K562 (cell line): ENCODE measurements at regions not wholly inside any gene's neighbourhood (a gene's known extent, or its start where the extent isn't known, plus 50 kb on each side); places are given as distances from the start of the nearest gene placed in this dataset.

Experiments
- CREM ChIP-seq: IDR thresholded peaks from 2 replicates; pipeline ENCODE4 v1.6.1; 2014; ENCODE audit warnings: antibody characterized with exemption, low read depth
- FOSL1 ChIP-seq: fragments of 200-800 bp; sonication (Bioruptor generic); conservative IDR thresholded peaks from 2 replicates; pipeline ENCODE4 v1.6.1; 2016; ENCODE audit warnings: missing genetic modification characterization, missing compliant biosample characterization
- GABPA ChIP-seq: fragments of 200-800 bp; sonication (Bioruptor generic); conservative IDR thresholded peaks from 2 replicates; pipeline ENCODE4 v1.6.1; 2016; ENCODE audit warnings: low read depth, missing genetic modification characterization, missing compliant biosample characterization
- HDGF ChIP-seq: fragments of 450-650 bp; IDR thresholded peaks from 2 replicates; pipeline ENCODE4 v1.6.1; 2016
- KLF16 ChIP-seq: IDR thresholded peaks from 2 replicates; pipeline ENCODE4 v1.6.1; 2016; ENCODE audit warnings: antibody characterized with exemption
- MCM2 ChIP-seq: fragments of 450-650 bp; IDR thresholded peaks from 2 replicates; pipeline ENCODE4 v1.6.1; 2017; ENCODE audit warnings: low read depth, mild to moderate bottlenecking
- NFIC ChIP-seq: fragments of 450-650 bp; IDR thresholded peaks from 2 replicates; pipeline ENCODE4 v1.6.1; 2017; ENCODE audit warnings: mild to moderate bottlenecking, inconsistent platforms
- SFPQ ChIP-seq: fragments of 200-400 bp; formaldehyde crosslinking; IDR thresholded peaks from 2 replicates; pipeline ENCODE4 v1.6.1; 2017; ENCODE audit warnings: mild to moderate bottlenecking, low read depth, low read length, moderate library complexity
- SRSF9 ChIP-seq: fragments of 200-400 bp; formaldehyde crosslinking; IDR thresholded peaks from 2 replicates; pipeline ENCODE4 v1.6.1; 2017; ENCODE audit warnings: low read depth, low read length, borderline replicate concordance
- ZNF274 ChIP-seq: IDR thresholded peaks from 2 replicates; pipeline ENCODE4 v1.6.1; 2011; ENCODE audit warnings: low read depth, mild to moderate bottlenecking, low read length, moderate library complexity, borderline replicate concordance
- ZSCAN29 ChIP-seq: fragments of 450-650 bp; IDR thresholded peaks from 2 replicates; pipeline ENCODE4 v1.6.1; 2017
- TF ChIP-seq, protein P1 (sequence below): fragments of 450-650 bp; IDR thresholded peaks from 2 replicates; pipeline ENCODE4 v1.6.1; 2016
- TF ChIP-seq, protein P2 (sequence below), 2 experiments: fragments of 450-650 bp in 1 of 2; sonication (generic) in 1 of 2; formaldehyde crosslinking in 1 of 2; IDR thresholded peaks in 1 of 2; conservative IDR thresholded peaks in 1 of 2; 2 replicates each; pipeline versions ENCODE4 v1.6.1 to v1.8.1; 2016 to 2023; ENCODE audit warnings: mild to moderate bottlenecking in 2 of 2, moderate library complexity in 2 of 2, inconsistent platforms in 1 of 2, missing genetic modification reagents in 1 of 2
- TF ChIP-seq, protein P3 (sequence below): fragments of 450-650 bp; IDR thresholded peaks from 2 replicates; pipeline ENCODE4 v1.7.1; 2018; ENCODE audit warnings: mild to moderate bottlenecking, low read depth; ENCODE audit not compliant: partially characterized antibody

DNA sequence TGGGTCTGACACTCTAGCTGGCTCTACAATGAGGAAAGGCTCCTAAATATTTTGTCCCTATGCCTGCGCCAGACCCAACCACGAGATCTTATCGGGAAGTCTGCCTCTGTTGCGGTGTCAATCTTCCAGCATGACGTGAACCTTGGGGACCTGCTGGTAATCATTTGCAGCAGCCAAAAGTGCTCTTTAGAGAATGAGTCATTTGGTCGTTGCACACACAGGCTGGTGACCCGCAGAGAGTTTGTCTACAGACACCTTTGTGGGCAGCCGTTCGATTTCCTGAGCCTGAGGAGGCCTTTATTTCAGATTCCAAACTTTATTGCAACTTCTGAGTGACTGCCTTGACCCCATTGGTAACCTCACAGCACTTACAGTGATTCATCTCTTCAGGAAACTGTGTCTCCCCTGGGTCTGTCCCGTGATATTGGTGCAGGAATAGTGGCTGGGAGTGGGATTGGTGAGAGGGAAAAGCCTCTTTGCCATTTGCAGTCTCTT, 326.1 kb downstream of the NSG2 start (continued):
- TF ChIP-seq, protein P1, sequence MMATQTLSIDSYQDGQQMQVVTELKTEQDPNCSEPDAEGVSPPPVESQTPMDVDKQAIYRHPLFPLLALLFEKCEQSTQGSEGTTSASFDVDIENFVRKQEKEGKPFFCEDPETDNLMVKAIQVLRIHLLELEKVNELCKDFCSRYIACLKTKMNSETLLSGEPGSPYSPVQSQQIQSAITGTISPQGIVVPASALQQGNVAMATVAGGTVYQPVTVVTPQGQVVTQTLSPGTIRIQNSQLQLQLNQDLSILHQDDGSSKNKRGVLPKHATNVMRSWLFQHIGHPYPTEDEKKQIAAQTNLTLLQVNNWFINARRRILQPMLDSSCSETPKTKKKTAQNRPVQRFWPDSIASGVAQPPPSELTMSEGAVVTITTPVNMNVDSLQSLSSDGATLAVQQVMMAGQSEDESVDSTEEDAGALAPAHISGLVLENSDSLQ, result peak; percentile 87
- TF ChIP-seq FOSL1 (tag) (peak; percentile 70), SRSF9 (no peak), SFPQ (no peak), ZSCAN29 (no peak), CREM (peak; percentile 42; the same call in 1 of the 2 replicates), GABPA (tag) (no peak), ZNF274 (no peak), MCM2 (no peak), NFIC (no peak), HDGF (no peak), KLF16 (no peak)
- TF ChIP-seq, protein P2, sequence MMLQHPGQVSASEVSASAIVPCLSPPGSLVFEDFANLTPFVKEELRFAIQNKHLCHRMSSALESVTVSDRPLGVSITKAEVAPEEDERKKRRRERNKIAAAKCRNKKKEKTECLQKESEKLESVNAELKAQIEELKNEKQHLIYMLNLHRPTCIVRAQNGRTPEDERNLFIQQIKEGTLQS (IDR thresholded peaks at IDR 0.05), result peak; percentile 36; the same call in 1 of the 2 replicates
- TF ChIP-seq, protein P2 (CRISPR knock-in tag; conservative IDR thresholded peaks at IDR 0.05), result no peak
- TF ChIP-seq, protein P3, sequence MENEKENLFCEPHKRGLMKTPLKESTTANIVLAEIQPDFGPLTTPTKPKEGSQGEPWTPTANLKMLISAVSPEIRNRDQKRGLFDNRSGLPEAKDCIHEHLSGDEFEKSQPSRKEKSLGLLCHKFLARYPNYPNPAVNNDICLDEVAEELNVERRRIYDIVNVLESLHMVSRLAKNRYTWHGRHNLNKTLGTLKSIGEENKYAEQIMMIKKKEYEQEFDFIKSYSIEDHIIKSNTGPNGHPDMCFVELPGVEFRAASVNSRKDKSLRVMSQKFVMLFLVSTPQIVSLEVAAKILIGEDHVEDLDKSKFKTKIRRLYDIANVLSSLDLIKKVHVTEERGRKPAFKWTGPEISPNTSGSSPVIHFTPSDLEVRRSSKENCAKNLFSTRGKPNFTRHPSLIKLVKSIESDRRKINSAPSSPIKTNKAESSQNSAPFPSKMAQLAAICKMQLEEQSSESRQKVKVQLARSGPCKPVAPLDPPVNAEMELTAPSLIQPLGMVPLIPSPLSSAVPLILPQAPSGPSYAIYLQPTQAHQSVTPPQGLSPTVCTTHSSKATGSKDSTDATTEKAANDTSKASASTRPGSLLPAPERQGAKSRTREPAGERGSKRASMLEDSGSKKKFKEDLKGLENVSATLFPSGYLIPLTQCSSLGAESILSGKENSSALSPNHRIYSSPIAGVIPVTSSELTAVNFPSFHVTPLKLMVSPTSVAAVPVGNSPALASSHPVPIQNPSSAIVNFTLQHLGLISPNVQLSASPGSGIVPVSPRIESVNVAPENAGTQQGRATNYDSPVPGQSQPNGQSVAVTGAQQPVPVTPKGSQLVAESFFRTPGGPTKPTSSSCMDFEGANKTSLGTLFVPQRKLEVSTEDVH, result no peak
